SU-DHL-6 (cell line): ENCODE measurements at regions not wholly inside any gene's neighbourhood (a gene's known extent, or its start where the extent isn't known, plus 50 kb on each side); places are given as distances from the start of the nearest gene placed in this dataset.

Experiments used
- EZH2phosphoT487 ChIP-seq: fragments of 200-600 bp; sonication (generic), shearing (Covaris generic); conservative IDR thresholded peaks from 2 replicates; pipeline ENCODE4 v1.6.1; 2018; ENCODE audit warnings: mild to moderate bottlenecking, antibody characterized with exemption, low read length, moderate library complexity, mixed read lengths
- TF ChIP-seq, protein P1 (sequence below): fragments of 200-600 bp; sonication (generic); IDR thresholded peaks from one replicate; pipeline ENCODE4 v1.5.1; 2017; ENCODE audit warnings: antibody characterized with exemption, mild to moderate bottlenecking, low read length, moderate library complexity; ENCODE audit not compliant: insufficient read depth, poor library complexity, severe bottlenecking

GRCh38 chr1:229141689-229142377, 129.1 kb upstream of the RAB4A start:
- TF ChIP-seq, protein P1, sequence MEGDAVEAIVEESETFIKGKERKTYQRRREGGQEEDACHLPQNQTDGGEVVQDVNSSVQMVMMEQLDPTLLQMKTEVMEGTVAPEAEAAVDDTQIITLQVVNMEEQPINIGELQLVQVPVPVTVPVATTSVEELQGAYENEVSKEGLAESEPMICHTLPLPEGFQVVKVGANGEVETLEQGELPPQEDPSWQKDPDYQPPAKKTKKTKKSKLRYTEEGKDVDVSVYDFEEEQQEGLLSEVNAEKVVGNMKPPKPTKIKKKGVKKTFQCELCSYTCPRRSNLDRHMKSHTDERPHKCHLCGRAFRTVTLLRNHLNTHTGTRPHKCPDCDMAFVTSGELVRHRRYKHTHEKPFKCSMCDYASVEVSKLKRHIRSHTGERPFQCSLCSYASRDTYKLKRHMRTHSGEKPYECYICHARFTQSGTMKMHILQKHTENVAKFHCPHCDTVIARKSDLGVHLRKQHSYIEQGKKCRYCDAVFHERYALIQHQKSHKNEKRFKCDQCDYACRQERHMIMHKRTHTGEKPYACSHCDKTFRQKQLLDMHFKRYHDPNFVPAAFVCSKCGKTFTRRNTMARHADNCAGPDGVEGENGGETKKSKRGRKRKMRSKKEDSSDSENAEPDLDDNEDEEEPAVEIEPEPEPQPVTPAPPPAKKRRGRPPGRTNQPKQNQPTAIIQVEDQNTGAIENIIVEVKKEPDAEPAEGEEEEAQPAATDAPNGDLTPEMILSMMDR: no peak
- TF ChIP-seq EZH2phosphoT487: no peak
